K562 (cell line): ENCODE measurements at regions not wholly inside any gene's neighbourhood (a gene's known extent, or its start where the extent isn't known, plus 50 kb on each side); places are given as distances from the start of the nearest gene placed in this dataset.

Source experiments
- ARHGAP35 ChIP-seq: fragments of 450-650 bp; IDR thresholded peaks from 2 replicates; pipeline ENCODE4 v1.6.1; 2018; ENCODE audit not compliant: partially characterized antibody
- KDM5B ChIP-seq: fragments of 200-600 bp; sonication (generic); IDR thresholded peaks from 2 replicates; pipeline ENCODE4 v1.6.1; 2012; ENCODE audit warnings: low read depth, mild to moderate bottlenecking, moderate library complexity, low read length, control low read depth, inconsistent platforms; ENCODE audit not compliant: insufficient replicate concordance
- MYC ChIP-seq, 2 experiments: fragments of 250-450 bp in 1 of 2; sonication (Bioruptor Pico) in 1 of 2; IDR thresholded peaks; 2 replicates each; pipeline versions ENCODE4 v1.5.1 to v1.6.1; 2012 to 2021; ENCODE audit warnings: low read depth in 2 of 2, borderline replicate concordance in 1 of 2, improper control_type of control experiment in 1 of 2, low read length in 1 of 2, mild to moderate bottlenecking in 1 of 2, moderate library complexity in 1 of 2
- PHF8 ChIP-seq: fragments of 200-600 bp; sonication (generic); IDR thresholded peaks from 2 replicates; pipeline ENCODE4 v1.6.1; 2012; ENCODE audit warnings: mixed run types, mild to moderate bottlenecking, inconsistent platforms, low read length, moderate library complexity, borderline replicate concordance
- RNF2 ChIP-seq: sonication (generic); IDR thresholded peaks from 2 replicates; pipeline ENCODE4 v1.6.1; 2016
- SNIP1 ChIP-seq: fragments of 450-650 bp; IDR thresholded peaks from 2 replicates; pipeline ENCODE4 v1.7.1; 2017; ENCODE audit warnings: low read depth, mild to moderate bottlenecking
- STAT5B ChIP-seq: fragments of 250-450 bp; sonication (Bioruptor Pico); IDR thresholded peaks from 2 replicates; pipeline ENCODE4 v1.8.0; 2021; ENCODE audit warnings: mild to moderate bottlenecking, inconsistent platforms
- ZNF561 ChIP-seq: fragments of 450-650 bp; formaldehyde crosslinking; conservative IDR thresholded peaks from 2 replicates; pipeline ENCODE4 v1.4.0; 2020; ENCODE audit warnings: mild to moderate bottlenecking, moderate library complexity
- ZSCAN29 ChIP-seq: fragments of 450-650 bp; IDR thresholded peaks from 2 replicates; pipeline ENCODE4 v1.6.1; 2017
- TF ChIP-seq, protein P1 (sequence below): sonication (generic); formaldehyde crosslinking; IDR thresholded peaks from 2 replicates; pipeline ENCODE4 v1.8.1; 2023; ENCODE audit warnings: mild to moderate bottlenecking, missing genetic modification reagents
- TF ChIP-seq, protein P2 (sequence below): fragments of 250-450 bp; sonication (Bioruptor Pico); IDR thresholded peaks from 2 replicates; pipeline ENCODE4 v1.9.0; 2021; ENCODE audit warnings: mild to moderate bottlenecking, inconsistent platforms
- TF ChIP-seq, protein P3 (sequence below), 3 experiments: IDR thresholded peaks in 2 of 3; conservative IDR thresholded peaks in 1 of 3; 2 replicates each; pipeline ENCODE4 v1.5.1; 2011 to 2012; ENCODE audit warnings: low read length in 3 of 3, mild to moderate bottlenecking in 3 of 3, control low read depth in 2 of 3, improper control_type of control experiment in 1 of 3, inconsistent platforms in 1 of 3, low read depth in 1 of 3, mixed read lengths in 1 of 3, moderate library complexity in 1 of 3; ENCODE audit not compliant: insufficient read depth in 2 of 3
- TF ChIP-seq, protein P4 (sequence below): sonication (generic); formaldehyde crosslinking; IDR thresholded peaks from 2 replicates; pipeline ENCODE4 v1.8.1; 2022; ENCODE audit warnings: missing genetic modification reagents

DNA sequence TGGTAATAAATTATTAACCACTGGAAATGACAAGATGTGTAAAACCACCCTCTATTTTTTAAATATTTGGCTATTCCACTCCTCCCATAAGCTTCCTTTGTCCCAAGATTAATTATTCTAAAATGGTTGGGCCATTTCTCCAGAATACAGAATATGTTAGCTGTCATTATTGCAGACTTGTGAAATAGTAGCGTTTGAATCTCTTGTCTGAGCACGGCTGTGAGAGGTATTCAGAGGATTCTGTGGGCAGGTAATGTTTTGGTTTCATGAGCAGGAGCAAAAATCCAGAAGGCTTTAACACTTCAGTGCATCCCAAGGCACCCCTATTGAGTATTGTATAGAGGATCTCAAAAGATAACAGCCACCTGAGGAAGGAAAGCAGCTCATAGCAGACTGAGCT, 256.0 kb downstream of the UQCRFS1 start:
- TF ChIP-seq MYC (IDR thresholded peaks at IDR 0.05; ENCODE audit: low read depth, low read length) (no peak), MYC (CRISPR knock-in tag; IDR thresholded peaks at IDR 0.05; ENCODE audit: borderline replicate concordance, low read depth) (no peak), PHF8 (no peak), STAT5B (CRISPR knock-in tag) (no peak), ZSCAN29 (no peak), ZNF561 (CRISPR knock-in tag) (no peak), ARHGAP35 (no peak), KDM5B (no peak), RNF2 (no peak), SNIP1 (no peak)
- TF ChIP-seq, protein P1, sequence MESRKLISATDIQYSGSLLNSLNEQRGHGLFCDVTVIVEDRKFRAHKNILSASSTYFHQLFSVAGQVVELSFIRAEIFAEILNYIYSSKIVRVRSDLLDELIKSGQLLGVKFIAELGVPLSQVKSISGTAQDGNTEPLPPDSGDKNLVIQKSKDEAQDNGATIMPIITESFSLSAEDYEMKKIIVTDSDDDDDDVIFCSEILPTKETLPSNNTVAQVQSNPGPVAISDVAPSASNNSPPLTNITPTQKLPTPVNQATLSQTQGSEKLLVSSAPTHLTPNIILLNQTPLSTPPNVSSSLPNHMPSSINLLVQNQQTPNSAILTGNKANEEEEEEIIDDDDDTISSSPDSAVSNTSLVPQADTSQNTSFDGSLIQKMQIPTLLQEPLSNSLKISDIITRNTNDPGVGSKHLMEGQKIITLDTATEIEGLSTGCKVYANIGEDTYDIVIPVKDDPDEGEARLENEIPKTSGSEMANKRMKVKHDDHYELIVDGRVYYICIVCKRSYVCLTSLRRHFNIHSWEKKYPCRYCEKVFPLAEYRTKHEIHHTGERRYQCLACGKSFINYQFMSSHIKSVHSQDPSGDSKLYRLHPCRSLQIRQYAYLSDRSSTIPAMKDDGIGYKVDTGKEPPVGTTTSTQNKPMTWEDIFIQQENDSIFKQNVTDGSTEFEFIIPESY (CRISPR knock-in tag): no peak
- TF ChIP-seq, protein P2, sequence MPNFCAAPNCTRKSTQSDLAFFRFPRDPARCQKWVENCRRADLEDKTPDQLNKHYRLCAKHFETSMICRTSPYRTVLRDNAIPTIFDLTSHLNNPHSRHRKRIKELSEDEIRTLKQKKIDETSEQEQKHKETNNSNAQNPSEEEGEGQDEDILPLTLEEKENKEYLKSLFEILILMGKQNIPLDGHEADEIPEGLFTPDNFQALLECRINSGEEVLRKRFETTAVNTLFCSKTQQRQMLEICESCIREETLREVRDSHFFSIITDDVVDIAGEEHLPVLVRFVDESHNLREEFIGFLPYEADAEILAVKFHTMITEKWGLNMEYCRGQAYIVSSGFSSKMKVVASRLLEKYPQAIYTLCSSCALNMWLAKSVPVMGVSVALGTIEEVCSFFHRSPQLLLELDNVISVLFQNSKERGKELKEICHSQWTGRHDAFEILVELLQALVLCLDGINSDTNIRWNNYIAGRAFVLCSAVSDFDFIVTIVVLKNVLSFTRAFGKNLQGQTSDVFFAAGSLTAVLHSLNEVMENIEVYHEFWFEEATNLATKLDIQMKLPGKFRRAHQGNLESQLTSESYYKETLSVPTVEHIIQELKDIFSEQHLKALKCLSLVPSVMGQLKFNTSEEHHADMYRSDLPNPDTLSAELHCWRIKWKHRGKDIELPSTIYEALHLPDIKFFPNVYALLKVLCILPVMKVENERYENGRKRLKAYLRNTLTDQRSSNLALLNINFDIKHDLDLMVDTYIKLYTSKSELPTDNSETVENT (CRISPR knock-in tag): no peak
- TF ChIP-seq, protein P3, sequence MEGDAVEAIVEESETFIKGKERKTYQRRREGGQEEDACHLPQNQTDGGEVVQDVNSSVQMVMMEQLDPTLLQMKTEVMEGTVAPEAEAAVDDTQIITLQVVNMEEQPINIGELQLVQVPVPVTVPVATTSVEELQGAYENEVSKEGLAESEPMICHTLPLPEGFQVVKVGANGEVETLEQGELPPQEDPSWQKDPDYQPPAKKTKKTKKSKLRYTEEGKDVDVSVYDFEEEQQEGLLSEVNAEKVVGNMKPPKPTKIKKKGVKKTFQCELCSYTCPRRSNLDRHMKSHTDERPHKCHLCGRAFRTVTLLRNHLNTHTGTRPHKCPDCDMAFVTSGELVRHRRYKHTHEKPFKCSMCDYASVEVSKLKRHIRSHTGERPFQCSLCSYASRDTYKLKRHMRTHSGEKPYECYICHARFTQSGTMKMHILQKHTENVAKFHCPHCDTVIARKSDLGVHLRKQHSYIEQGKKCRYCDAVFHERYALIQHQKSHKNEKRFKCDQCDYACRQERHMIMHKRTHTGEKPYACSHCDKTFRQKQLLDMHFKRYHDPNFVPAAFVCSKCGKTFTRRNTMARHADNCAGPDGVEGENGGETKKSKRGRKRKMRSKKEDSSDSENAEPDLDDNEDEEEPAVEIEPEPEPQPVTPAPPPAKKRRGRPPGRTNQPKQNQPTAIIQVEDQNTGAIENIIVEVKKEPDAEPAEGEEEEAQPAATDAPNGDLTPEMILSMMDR (IDR thresholded peaks at IDR 0.05 in 2 of 3, conservative IDR thresholded peaks at IDR 0.05 in 1 of 3; ENCODE audit: insufficient read depth in 2 of 3, low read depth in 1 of 3, low read length in 3 of 3): no peak
- TF ChIP-seq, protein P4, sequence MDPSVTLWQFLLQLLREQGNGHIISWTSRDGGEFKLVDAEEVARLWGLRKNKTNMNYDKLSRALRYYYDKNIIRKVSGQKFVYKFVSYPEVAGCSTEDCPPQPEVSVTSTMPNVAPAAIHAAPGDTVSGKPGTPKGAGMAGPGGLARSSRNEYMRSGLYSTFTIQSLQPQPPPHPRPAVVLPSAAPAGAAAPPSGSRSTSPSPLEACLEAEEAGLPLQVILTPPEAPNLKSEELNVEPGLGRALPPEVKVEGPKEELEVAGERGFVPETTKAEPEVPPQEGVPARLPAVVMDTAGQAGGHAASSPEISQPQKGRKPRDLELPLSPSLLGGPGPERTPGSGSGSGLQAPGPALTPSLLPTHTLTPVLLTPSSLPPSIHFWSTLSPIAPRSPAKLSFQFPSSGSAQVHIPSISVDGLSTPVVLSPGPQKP (CRISPR knock-in tag): no peak
